Memory B cell (primary cell): ENCODE measurements at regions not wholly inside any gene's neighbourhood (a gene's known extent, or its start where the extent isn't known, plus 50 kb on each side); places are given as distances from the start of the nearest gene placed in this dataset.
A peak's percentile ranks its signal among the peaks of the same experiment; 100 is the strongest.
"Not testable (repeated sequence)": the region's sequence is repeated elsewhere in the genome, so short reads cannot be mapped to it uniquely, and the experiment has no call there.

Experiments
- ATAC-seq: fragments of 150-1000 bp; cut with Tn5 transposase; 2 replicates; pipeline ENCODE4 v1.10.0; 2021; ENCODE audit warnings: low read depth, mild to moderate bottlenecking, moderate library complexity
- DNase-seq, 2 donors: peaks; one replicate each; pipeline ENCODE4 v3.0.0; 2022; ENCODE audit warnings: low spot score in 2 of 2
- H3K27ac Mint-ChIP-seq: one replicate; pipeline ENCODE4 v1.8.0; 2022; ENCODE audit warnings: mild to moderate bottlenecking, moderate library complexity, mixed read lengths
- H3K27me3 Mint-ChIP-seq: one replicate; pipeline ENCODE4 v1.8.0; 2022; ENCODE audit warnings: mixed read lengths
- H3K36me3 Mint-ChIP-seq: one replicate; pipeline ENCODE4 v1.8.0; 2022; ENCODE audit warnings: mild to moderate bottlenecking, mixed read lengths
- H3K4me1 Mint-ChIP-seq: one replicate; pipeline ENCODE4 v1.8.0; 2022; ENCODE audit warnings: mixed read lengths
- H3K4me3 Mint-ChIP-seq: one replicate; pipeline ENCODE4 v1.8.0; 2022; ENCODE audit warnings: mild to moderate bottlenecking, moderate library complexity, mixed read lengths
- H3K9me3 Mint-ChIP-seq: one replicate; pipeline ENCODE4 v1.8.0; 2022; ENCODE audit warnings: mixed read lengths

DNA sequence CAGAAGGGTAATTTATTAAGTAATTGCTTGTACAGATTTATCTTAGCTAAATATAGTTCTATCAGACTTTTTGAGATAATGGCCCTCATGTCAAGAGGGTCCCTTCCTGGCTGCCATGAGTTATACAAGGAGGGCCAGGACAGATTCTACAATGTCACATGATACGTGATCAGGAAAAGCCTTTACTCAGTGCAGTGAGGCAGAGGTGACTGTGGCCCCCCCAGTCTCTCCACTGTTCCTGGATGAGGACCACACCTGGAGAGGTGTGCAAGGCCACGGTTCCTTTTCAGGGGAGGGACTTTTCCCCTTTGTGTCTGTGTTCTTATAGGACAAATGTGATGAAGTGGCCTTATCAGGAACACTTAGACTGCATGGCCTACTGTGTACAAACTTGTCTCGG is 54.3 kb upstream of the LRCH1 start:
- Mint-ChIP-seq H3K27me3 (no peaks in the 10 kb centered on the region), H3K4me3 (no peak overlapping the region)
- no peak for ATAC-seq

DNA sequence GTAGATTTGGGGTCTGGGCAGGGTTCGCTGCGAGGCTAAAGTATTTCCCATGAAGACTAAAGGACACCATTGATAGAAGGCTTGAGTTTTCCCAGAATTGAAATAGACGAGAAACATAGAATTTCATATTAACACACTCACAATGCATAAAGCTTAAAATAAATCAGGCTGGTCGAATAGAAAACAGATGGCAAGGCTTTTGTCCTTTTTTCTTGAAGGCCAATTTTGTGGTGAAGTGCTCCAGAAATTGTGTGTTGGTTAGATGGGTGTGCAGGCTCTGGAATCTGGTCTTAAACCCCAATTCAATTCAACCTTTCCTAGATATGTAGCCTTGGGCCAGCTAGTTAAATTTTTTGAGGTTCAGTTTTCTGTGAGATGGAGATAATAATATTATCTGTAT is 56.9 kb upstream of the LRCH1 start:
- H3K27me3 Mint-ChIP-seq = no peaks in the 10 kb centered on the region
- H3K27ac Mint-ChIP-seq = no peak overlapping the region
- ATAC-seq (no peak), DNase-seq (no peak)
- H3K9me3 Mint-ChIP-seq = no peaks in the 10 kb centered on the region
- no peaks in the 10 kb centered on the region for H3K4me1 Mint-ChIP-seq
- no peak overlapping the region for H3K4me3 Mint-ChIP-seq
- no peaks in the 10 kb centered on the region for H3K36me3 Mint-ChIP-seq

More for the DNA sequence above, 54.3 kb upstream of the LRCH1 start:
- no peaks in the 10 kb centered on the region for H3K9me3 Mint-ChIP-seq
- no peaks in the 10 kb centered on the region for H3K36me3 Mint-ChIP-seq
- H3K27ac Mint-ChIP-seq = no peak overlapping the region
- no peaks in the 10 kb centered on the region for H3K4me1 Mint-ChIP-seq
- no peak for DNase-seq

DNA sequence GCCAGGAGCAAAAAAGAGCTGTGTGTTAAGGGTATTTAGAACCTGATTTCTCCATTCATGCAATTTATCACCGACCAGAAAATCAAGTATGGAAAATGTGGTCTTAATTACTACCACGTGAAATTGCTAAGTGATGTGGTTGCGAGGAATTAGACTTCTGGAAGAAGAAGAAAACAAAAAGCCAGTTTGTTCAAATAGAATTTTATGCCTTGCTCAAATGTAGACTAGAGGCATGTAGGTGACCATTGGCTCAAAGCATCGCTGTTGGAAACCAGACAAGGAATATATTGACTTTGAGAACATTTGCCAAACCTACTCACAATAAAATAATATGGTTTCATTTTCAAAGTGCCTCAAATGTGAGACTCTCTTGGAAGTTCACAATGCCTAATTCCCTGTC is 57.3 kb upstream of the LRCH1 start:
- DNase-seq = no peak
- no peak overlapping the region for H3K4me3 Mint-ChIP-seq
- H3K4me1 Mint-ChIP-seq = no peaks in the 10 kb centered on the region
- H3K27ac Mint-ChIP-seq = no peak overlapping the region
- no peak for ATAC-seq
- H3K27me3 Mint-ChIP-seq = no peaks in the 10 kb centered on the region
- no peaks in the 10 kb centered on the region for H3K9me3 Mint-ChIP-seq
- no peaks in the 10 kb centered on the region for H3K36me3 Mint-ChIP-seq

DNA sequence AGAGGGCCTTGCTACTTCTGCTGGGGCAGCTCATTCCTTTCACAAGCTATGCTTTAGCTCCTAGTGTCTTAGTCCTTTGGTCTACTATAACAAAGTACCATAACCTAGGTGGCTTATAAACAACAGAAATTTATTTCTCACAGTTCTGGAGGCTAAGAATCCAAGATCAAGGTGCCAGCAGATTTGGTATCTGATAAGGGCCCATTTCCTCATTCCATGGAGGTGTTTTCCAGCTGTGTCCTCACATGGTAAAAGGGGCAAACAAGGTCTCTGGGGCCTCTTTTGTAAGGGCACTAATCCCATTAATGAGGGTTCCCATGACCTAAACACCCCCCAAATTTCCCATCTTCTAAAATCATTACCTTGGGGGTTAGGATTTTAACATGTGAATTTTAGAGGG is 57.9 kb upstream of the LRCH1 start:
- Mint-ChIP-seq H3K27me3 (no peaks in the 10 kb centered on the region), H3K9me3 (no peaks in the 10 kb centered on the region), H3K36me3 (no peaks in the 10 kb centered on the region), H3K4me1 (no peaks in the 10 kb centered on the region), H3K4me3 (no peak overlapping the region), H3K27ac (no peak overlapping the region)
- ATAC-seq = no peak
- DNase-seq = no peak

DNA sequence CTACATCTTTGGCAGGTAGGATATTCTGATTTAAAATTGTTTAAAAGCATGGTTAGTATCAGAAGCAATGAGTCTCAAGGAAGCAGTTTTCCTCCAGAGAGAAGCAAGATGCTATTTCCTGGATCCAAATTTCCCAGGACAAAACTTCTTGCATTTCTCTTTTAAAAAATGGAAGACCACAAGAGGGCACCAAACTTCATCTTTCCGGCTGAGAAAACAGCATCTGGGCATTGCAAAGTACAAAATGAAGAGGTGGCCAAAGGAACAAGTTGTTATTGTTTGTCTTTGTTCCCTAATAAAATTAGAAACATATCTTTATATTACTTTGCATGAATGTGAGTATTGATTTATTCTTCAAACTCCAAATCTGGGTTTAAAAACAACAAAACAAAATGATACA is 60.0 kb upstream of the LRCH1 start:
- Mint-ChIP-seq H3K27ac (no peak overlapping the region), H3K9me3 (no peaks in the 10 kb centered on the region), H3K36me3 (no peaks in the 10 kb centered on the region), H3K4me3 (no peak overlapping the region), H3K27me3 (no peaks in the 10 kb centered on the region), H3K4me1 (no peaks in the 10 kb centered on the region)
- DNase-seq = peak; percentile 17 to 31
- ATAC-seq = no peak

DNA sequence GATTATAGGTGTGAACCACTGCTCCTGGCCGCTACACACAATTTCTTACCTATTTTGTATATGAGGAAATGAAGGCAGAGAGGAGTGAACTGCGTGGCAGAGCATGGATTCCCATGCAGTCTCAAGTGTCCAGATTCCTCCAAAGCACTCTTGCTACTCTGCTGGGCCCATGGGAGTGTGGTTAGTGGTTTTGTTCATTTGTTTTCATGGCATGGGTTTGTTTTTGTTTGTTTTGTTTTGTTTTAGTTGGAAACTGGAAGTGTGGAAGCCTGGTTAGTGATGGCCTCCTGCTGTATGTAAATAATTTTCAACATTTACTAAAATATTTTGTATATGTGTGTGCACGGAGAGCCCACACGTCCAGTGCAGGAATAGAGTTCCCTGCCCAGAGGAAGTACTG is 61.3 kb upstream of the LRCH1 start:
- H3K27me3 Mint-ChIP-seq = no peaks in the 10 kb centered on the region
- H3K4me3 Mint-ChIP-seq = no peak overlapping the region
- H3K9me3 Mint-ChIP-seq = no peaks in the 10 kb centered on the region
- DNase-seq = no peak
- no peak for ATAC-seq
- H3K36me3 Mint-ChIP-seq = no peaks in the 10 kb centered on the region
- no peak overlapping the region for H3K27ac Mint-ChIP-seq
- no peaks in the 10 kb centered on the region for H3K4me1 Mint-ChIP-seq

DNA sequence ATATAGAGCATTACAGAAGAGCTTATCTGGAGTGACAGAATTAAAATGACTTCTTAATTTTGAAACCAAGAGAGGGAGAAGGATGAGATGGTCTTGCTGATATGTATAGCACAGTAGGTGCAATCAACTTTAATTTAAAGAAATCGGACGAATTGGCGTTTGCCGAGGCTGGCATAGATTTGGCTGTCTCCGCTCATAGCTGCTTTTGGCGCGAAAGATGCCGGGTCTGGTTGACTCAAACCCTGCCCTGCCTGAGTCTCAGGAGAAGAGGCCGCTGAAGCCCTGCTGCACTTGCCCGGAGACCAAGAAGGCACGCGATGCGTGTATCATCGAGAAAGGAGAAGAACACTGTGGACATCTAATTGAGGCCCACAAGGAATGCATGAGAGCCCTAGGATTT is 62.3 kb upstream of the LRCH1 start:
- H3K27me3 Mint-ChIP-seq, DNase-seq, H3K36me3 Mint-ChIP-seq, H3K4me3 Mint-ChIP-seq, H3K4me1 Mint-ChIP-seq, H3K9me3 Mint-ChIP-seq, H3K27ac Mint-ChIP-seq: not testable (repeated sequence)
- peak; percentile 67 for ATAC-seq

DNA sequence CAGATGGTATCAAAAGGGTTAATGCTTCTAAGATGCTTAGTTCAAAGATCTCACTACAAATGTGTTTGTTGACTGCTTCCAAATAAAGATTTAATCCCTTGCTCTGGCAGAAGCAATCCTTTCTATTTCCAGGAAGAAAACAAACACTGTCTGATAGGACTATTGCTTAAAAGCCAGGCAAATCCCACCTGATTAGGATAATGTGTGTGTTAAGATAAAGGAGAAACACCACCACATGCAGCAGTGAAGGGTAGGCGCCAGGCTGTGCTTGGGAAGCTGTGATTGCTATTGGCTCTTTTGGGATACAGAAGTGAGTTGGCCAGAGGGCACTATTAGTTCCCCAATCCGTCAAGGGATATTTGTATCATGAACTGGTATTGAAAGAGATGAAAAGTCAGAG is 62.8 kb upstream of the LRCH1 start:
- H3K9me3 Mint-ChIP-seq = peaks cover 3% of the 10 kb centered on the region
- no peak overlapping the region for H3K27ac Mint-ChIP-seq
- H3K4me1 Mint-ChIP-seq = no peaks in the 10 kb centered on the region
- peaks cover 2% of the 10 kb centered on the region for H3K36me3 Mint-ChIP-seq
- H3K27me3 Mint-ChIP-seq = no peaks in the 10 kb centered on the region
- H3K4me3 Mint-ChIP-seq = no peak overlapping the region
- no peak for DNase-seq
- no peak for ATAC-seq

DNA sequence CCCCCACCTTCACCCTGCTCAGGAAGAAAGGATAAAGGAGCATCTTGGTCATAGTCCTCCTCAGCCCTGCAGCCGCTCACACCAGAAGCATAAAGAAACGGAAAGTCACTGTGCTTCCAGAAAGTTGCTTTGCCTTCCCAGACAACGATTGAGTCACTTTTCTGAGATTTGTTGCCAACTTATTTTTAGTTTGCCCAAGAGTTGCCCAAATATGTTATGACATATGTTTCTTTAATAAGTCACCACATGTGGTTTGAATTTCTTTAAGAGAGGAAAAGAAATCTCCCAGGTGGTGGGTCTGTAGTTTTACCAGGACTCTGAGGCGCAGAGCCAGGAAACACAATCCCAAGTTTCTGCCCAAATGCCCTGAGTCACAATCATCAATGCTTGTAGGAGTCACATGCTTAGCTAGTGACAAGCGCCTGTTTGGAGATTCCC is 63.4 kb upstream of the LRCH1 start:
- Mint-ChIP-seq H3K4me1 (no peaks in the 10 kb centered on the region), H3K36me3 (peaks cover 2% of the 10 kb centered on the region), H3K9me3 (peaks cover 3% of the 10 kb centered on the region), H3K27me3 (no peaks in the 10 kb centered on the region), H3K4me3 (no peak overlapping the region), H3K27ac (no peak overlapping the region)
- no peak for DNase-seq
- no peak for ATAC-seq

DNA sequence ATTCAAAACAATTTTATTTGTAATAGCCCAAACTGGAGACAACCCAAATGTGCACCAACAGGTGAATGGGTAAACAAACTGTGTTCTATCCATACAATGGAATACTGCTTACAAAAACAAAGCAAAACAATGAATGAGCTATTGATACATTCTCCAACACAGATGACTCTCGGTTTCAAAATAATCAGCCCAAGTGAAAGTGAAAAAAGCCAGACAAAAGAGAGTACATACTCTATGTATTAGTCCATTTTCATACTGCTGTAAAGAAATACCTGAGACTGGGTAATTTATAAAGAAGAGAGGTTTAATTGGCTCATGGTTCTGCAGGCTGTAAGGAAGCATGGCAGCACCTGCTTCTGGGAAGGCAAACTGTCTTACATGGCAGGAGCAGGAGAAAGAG is 65.2 kb upstream of the LRCH1 start:
- DNase-seq (no peak), ATAC-seq (no peak)
- Mint-ChIP-seq H3K27ac (no peak overlapping the region), H3K4me1 (no peaks in the 10 kb centered on the region), H3K36me3 (peaks cover 4% of the 10 kb centered on the region), H3K9me3 (peaks cover 8% of the 10 kb centered on the region), H3K4me3 (no peak overlapping the region), H3K27me3 (no peaks in the 10 kb centered on the region)

DNA sequence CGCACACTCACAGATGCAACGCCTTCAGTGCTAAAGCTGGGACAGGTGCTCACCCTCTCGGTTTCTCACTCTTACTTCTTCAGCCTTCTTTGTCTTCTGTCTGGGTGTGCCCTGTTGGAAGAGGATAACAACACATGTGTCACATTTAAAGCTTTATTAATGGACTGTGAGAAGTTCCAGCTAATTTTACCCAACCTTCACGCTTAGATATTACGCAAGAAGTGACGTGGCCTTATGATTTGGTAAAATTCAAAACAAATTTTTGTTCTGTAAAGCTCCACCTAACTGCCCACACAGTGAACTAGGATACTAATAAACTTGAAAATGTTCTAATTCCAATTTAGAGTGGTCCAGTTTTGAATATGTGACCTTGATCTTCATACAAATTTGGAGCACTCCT is 66.7 kb upstream of the LRCH1 start:
- peaks cover 2% of the 10 kb centered on the region for H3K27me3 Mint-ChIP-seq
- DNase-seq = no peak
- no peak overlapping the region for H3K4me3 Mint-ChIP-seq
- H3K36me3 Mint-ChIP-seq = peaks cover 4% of the 10 kb centered on the region
- ATAC-seq = no peak
- no peaks in the 10 kb centered on the region for H3K4me1 Mint-ChIP-seq
- no peak overlapping the region for H3K27ac Mint-ChIP-seq
- H3K9me3 Mint-ChIP-seq = peaks cover 13% of the 10 kb centered on the region

DNA sequence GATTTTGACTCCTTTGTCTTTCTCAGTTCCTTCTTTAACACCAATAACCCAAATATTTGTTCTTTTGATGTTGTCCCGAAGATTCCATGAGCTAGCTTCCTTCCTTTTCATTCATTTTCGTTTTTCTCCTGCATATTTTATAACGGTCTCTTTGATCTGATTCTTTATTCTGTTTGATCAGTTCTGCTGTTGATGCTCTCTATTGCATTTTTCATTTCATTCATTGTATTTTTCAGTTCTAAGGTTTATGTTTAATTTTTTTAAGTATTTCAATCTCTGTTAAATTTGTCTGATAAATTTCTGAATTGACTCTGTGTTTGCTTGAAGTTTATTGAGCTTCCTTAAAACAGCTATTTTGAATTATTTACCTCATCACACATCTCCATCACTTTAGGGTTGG is 68.4 kb upstream of the LRCH1 start:
- H3K9me3 Mint-ChIP-seq = peaks cover 14% of the 10 kb centered on the region
- H3K27me3 Mint-ChIP-seq = peaks cover 2% of the 10 kb centered on the region
- H3K27ac Mint-ChIP-seq = no peak overlapping the region
- H3K4me3 Mint-ChIP-seq = no peak overlapping the region
- H3K4me1 Mint-ChIP-seq = no peaks in the 10 kb centered on the region
- peaks cover 4% of the 10 kb centered on the region for H3K36me3 Mint-ChIP-seq
- ATAC-seq (no peak), DNase-seq (no peak)

DNA sequence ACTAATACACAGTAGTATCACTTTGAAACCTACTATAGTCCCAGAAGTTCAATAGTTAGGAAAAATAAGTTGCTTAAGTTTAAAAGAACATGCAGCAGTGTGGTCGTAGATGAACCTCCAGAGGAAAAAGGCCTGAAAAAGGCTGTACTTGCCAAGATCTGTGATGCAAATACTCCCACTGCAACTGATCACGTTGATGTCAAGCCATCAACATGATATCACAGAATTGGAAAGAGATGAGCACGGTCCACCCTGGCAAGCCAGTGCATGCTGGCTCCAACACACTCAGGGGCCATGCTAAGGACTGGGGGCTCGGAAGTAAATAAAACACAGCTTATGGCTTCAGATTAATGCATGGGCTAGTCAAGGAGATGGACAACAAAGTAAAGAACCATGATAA is 71.8 kb upstream of the LRCH1 start:
- Mint-ChIP-seq H3K27me3 (peaks cover 4% of the 10 kb centered on the region), H3K4me3 (no peak overlapping the region), H3K4me1 (no peaks in the 10 kb centered on the region), H3K27ac (no peak overlapping the region), H3K36me3 (peaks cover 5% of the 10 kb centered on the region), H3K9me3 (peaks cover 14% of the 10 kb centered on the region)
- ATAC-seq (no peak), DNase-seq (no peak)

DNA sequence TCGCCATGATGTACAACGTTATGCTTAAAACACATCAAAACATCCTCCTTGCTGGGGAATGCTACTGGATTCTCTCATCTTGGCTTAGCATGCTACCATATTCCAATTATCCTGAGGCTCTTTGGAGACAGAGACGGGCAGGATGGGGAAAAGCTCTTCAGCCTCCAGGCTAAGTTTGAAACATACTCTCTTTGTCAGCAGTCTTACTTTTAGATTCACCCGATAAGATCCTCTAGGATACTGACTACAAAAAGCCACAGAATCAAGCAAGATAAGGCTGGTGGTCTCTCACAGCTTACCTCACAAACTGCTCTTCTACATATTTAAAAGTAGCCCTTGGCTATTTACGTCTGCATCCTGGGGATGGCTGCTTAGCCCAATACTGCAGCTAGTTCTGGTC is 72.8 kb upstream of the LRCH1 start:
- ATAC-seq (no peak), DNase-seq (no peak)
- Mint-ChIP-seq H3K27me3 (peaks cover 4% of the 10 kb centered on the region), H3K27ac (no peak overlapping the region), H3K9me3 (peaks cover 13% of the 10 kb centered on the region), H3K36me3 (peaks cover 4% of the 10 kb centered on the region), H3K4me1 (no peaks in the 10 kb centered on the region), H3K4me3 (no peak overlapping the region)

DNA sequence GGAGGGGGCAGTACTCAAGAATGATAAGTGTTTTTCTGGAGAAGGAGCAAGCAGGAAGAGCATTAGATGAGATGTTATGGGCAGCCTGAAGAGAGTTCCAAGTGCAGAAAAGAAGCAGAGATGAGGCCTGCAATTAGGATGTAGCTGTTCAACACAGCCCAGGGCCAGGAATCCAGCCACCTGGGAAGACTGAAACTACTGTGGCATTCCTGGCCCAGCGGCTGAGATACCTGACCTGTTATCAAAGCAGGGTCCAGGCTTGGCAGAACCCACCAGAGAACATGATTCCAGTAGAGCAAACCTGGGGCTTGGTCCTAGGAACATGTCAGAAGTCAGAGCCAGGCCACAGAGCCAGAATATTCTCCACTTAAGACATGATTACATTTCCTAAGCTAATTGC is 73.3 kb upstream of the LRCH1 start:
- Mint-ChIP-seq H3K9me3 (peaks cover 13% of the 10 kb centered on the region), H3K27me3 (peaks cover 4% of the 10 kb centered on the region), H3K36me3 (peaks cover 4% of the 10 kb centered on the region), H3K27ac (no peak overlapping the region), H3K4me3 (no peak overlapping the region), H3K4me1 (no peaks in the 10 kb centered on the region)
- ATAC-seq (no peak), DNase-seq (no peak)

DNA sequence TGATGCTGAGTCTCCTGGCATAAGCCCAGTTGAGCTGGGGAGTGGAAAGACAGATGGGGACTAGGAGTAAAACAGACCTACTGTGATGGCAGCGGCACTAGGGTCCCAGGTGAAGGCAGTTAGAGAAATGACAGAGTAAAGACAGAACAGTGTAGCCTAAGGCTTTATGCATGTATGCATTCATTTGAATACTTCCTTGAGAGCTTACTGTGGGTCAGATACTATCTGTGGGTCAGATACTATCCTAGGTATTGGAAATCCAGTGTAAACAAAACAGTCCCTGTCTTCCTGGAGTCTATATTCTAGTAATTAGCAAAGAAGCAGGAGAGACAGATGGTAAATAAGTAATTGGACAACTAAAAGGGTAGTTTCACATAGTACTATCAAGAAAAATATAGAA is 73.7 kb upstream of the LRCH1 start:
- no peak for DNase-seq
- Mint-ChIP-seq H3K27ac (no peak overlapping the region), H3K27me3 (peaks cover 4% of the 10 kb centered on the region)

More for the DNA sequence above, 73.7 kb upstream of the LRCH1 start:
- H3K4me1 Mint-ChIP-seq = no peaks in the 10 kb centered on the region
- peaks cover 10% of the 10 kb centered on the region for H3K9me3 Mint-ChIP-seq
- H3K36me3 Mint-ChIP-seq = peaks cover 2% of the 10 kb centered on the region
- ATAC-seq = no peak
- no peak overlapping the region for H3K4me3 Mint-ChIP-seq
